K562 (cell line): ENCODE measurements at regions not wholly inside any gene's neighbourhood (a gene's known extent, or its start where the extent isn't known, plus 50 kb on each side); places are given as distances from the start of the nearest gene placed in this dataset.

ENCODE experiments used
- ELF4 ChIP-seq: fragments of 450-650 bp; formaldehyde crosslinking; IDR thresholded peaks from 2 replicates; pipeline ENCODE4 v1.4.0; 2022; ENCODE audit warnings: missing genetic modification characterization
- NFRKB ChIP-seq: fragments of 450-650 bp; IDR thresholded peaks from 2 replicates; pipeline ENCODE4 v1.6.1; 2016; ENCODE audit warnings: low read depth
- POLR2A ChIP-seq: fragments of 450-650 bp; conservative IDR thresholded peaks from 2 replicates; pipeline ENCODE4 v1.6.1; 2016
- POLR2AphosphoS5 ChIP-seq: IDR thresholded peaks from 2 replicates; pipeline ENCODE4 v1.6.1; 2011; ENCODE audit warnings: mild to moderate bottlenecking, low read depth, low read length, moderate library complexity; ENCODE audit not compliant: control insufficient read depth, insufficient read depth
- STAT5B ChIP-seq: fragments of 250-450 bp; sonication (Bioruptor Pico); IDR thresholded peaks from 2 replicates; pipeline ENCODE4 v1.8.0; 2021; ENCODE audit warnings: mild to moderate bottlenecking, inconsistent platforms
- ZNF551 ChIP-seq: fragments of 250-450 bp; sonication (Bioruptor Pico); IDR thresholded peaks from 2 replicates; pipeline ENCODE4 v1.5.0; 2021; ENCODE audit warnings: mild to moderate bottlenecking, moderate library complexity
- TF ChIP-seq, protein P1 (sequence below), 3 experiments: IDR thresholded peaks in 2 of 3; conservative IDR thresholded peaks in 1 of 3; 2 replicates each; pipeline ENCODE4 v1.5.1; 2011 to 2012; ENCODE audit warnings: low read length in 3 of 3, mild to moderate bottlenecking in 3 of 3, control low read depth in 2 of 3, improper control_type of control experiment in 1 of 3, inconsistent platforms in 1 of 3, low read depth in 1 of 3, mixed read lengths in 1 of 3, moderate library complexity in 1 of 3; ENCODE audit not compliant: insufficient read depth in 2 of 3
- TF ChIP-seq, protein P2 (sequence below): sonication (generic); formaldehyde crosslinking; IDR thresholded peaks from 2 replicates; pipeline ENCODE4 v1.8.0; 2022; ENCODE audit warnings: mild to moderate bottlenecking, missing genetic modification reagents

DNA sequence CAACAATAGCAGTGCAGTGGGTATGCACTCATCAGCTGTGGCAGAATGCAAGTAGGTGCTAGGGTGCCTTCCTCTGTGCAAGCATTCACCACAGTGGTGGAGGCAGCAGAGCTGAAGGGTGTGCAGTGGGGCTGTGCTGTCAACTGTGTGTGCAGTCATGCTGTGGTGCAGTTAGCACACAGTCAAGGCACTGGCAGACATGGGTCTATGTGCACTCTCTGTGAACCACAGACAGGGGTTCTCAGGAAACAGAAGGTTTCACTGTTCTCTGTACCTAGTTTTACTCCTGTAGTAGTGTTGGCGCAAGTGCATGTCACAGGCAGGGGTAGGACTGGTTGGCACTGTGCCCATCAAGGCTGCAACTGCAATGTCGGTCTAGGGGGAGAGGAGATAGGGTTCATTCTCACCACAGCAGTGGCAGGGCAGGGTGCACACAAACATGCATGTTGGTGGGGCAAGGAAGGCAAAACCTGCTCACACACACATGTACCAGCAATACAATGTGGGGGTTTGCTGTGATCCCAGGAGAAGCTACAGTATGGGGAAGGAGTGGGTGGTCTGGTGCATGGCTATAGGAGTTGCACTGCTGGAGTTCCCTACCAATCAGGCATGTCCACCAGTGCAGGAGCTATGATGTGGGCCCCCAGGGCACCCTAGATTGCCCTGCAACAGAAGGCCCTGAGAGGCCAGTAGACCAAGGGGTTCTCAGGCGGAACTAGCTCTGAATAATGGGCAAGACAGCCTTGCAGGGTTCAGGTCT, 242.7 kb upstream of the DDX18 start:
- TF ChIP-seq POLR2A (no peak), POLR2AphosphoS5 (no peak), STAT5B (CRISPR knock-in tag) (no peak), ZNF551 (CRISPR knock-in tag) (no peak), ELF4 (CRISPR knock-in tag) (no peak), NFRKB (no peak)
- TF ChIP-seq, protein P1, sequence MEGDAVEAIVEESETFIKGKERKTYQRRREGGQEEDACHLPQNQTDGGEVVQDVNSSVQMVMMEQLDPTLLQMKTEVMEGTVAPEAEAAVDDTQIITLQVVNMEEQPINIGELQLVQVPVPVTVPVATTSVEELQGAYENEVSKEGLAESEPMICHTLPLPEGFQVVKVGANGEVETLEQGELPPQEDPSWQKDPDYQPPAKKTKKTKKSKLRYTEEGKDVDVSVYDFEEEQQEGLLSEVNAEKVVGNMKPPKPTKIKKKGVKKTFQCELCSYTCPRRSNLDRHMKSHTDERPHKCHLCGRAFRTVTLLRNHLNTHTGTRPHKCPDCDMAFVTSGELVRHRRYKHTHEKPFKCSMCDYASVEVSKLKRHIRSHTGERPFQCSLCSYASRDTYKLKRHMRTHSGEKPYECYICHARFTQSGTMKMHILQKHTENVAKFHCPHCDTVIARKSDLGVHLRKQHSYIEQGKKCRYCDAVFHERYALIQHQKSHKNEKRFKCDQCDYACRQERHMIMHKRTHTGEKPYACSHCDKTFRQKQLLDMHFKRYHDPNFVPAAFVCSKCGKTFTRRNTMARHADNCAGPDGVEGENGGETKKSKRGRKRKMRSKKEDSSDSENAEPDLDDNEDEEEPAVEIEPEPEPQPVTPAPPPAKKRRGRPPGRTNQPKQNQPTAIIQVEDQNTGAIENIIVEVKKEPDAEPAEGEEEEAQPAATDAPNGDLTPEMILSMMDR (IDR thresholded peaks at IDR 0.05 in 2 of 3, conservative IDR thresholded peaks at IDR 0.05 in 1 of 3; ENCODE audit: insufficient read depth in 2 of 3, low read depth in 1 of 3, low read length in 3 of 3), result no peak
- TF ChIP-seq, protein P2, sequence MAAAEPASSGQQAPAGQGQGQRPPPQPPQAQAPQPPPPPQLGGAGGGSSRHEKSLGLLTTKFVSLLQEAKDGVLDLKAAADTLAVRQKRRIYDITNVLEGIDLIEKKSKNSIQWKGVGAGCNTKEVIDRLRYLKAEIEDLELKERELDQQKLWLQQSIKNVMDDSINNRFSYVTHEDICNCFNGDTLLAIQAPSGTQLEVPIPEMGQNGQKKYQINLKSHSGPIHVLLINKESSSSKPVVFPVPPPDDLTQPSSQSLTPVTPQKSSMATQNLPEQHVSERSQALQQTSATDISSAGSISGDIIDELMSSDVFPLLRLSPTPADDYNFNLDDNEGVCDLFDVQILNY (CRISPR knock-in tag), result no peak
